HG02763 (cell line): ENCODE measurements at regions not wholly inside any gene's neighbourhood (a gene's known extent, or its start where the extent isn't known, plus 50 kb on each side); places are given as distances from the start of the nearest gene placed in this dataset.

ENCODE experiments used
- ATAC-seq: cut with Tn5 transposase; IDR thresholded peaks from one replicate; pipeline ENCODE4 v1.9.1; 2021; ENCODE audit warnings: mild to moderate bottlenecking, moderate library complexity; ENCODE audit not compliant: unreplicated experiment

GRCh38 chr2:220980966-220981675, 591.0 kb downstream of the EPHA4 start:
- no peak for ATAC-seq

DNA sequence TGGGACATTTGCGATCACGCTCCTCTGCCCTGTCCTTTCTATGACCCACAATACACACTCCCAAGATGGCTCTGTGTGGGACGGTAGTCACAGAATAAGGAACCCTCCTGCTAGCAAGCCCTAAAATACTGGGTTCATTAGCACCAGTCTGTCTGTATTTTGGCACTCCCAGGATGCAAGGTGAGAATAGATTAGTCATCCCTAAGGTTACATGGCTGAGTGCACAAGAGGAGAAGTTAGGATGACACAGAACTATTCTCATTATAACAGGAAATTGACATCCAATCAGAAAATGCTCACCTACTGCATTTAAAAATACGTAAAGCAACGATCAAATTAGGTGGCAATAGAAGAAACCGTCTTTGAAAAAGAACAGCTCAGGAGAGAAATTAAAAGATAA, 590.2 kb downstream of the EPHA4 start:
- no peak for ATAC-seq

DNA sequence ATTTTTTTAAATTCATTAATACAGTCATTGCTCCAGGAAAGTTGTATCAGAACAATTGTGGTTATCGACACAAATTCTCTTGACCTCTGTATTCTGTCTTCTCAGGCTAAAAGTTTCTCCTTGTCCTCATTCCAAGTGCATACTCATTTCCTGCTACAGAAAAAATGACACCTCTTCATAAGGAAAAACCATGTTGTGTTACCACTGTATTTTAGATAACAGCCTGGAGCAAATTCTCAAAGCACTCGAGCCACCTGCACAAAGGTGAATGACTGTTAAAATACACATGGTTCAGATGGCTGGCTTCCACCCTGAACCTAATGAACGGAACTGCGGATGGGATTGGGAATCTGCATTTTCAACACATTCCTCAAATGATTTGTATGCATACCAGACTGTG, 586.5 kb downstream of the EPHA4 start:
- no peak for ATAC-seq

DNA sequence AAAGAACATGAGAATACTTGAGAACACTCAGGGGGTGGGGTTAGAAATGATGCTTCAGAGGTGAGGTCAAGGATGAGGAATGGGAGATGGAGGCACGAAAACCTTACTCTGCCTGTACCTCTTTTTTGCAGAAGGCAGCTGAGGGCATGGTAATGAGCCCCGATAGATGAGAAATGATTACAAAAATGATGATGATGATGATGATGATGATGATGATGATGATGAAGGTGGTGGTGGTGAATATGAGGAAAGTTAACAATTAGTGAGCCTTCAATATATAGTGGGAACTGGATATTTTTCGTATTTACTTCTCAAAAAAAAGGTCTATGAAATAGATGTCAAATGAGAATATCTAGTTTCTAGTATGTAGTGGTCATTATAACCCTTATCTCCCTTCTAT, 584.3 kb downstream of the EPHA4 start:
- no peak for ATAC-seq

DNA sequence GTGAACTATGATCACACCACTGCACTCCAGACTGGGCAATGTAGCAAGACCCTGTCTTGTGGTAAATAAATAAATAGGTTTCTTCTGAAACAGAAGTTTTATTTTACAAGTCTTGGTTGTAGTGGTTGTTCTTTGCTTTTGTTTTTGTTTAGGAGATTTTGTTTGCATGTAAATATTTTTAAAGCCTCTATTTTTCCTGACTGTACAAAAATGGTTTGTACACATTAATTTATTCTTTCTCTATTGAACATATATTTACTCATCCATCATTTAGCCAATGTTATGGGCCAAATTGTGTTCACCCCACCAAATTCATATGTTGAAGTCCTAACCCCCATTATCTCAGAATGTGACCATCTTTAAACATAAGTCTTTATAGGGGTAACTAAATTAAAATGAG, 580.1 kb downstream of the EPHA4 start:
- ATAC-seq = no peak

DNA sequence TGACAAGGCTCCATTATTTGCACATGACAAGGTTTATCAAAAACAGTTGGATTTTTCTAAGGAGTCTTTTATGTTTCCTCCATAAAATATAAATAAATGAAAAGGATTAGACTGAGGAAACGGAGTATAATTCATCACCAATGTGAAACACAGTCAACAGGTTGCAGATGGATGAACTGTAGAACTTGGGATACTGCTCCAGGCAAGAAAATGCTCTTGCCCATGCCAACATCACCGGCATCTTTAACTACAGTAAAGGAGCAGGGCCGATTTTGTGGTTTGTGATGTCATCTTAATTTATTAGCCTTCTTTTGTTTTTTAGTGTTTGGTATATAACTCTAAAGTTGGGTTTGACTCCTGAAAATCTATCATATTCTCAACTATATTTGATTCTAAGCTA, 577.3 kb downstream of the EPHA4 start:
- no peak for ATAC-seq

DNA sequence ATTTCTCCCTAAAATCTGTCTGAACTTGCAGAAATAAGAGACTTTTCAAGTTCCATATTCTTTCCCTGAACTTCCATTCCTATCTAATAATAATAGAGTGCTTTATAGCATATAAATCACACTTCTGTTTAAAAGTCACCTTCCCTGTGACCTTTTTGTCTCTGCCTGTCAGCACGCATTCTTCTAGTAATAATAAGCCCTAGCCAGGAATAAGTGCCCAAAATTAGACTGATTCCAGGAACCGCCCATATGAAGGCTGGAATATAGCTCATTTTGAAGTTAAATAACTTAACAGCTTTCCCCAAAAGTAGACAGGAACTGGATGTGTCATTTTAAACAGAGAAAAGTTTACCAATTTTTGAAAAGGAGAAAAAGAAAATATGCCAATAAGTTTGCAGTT, 576.5 kb downstream of the EPHA4 start:
- no peak for ATAC-seq

- no peak for ATAC-seq
These were observed 573.9 kb downstream of the EPHA4 start for GRCh38 chr2:220998156-220998555.

DNA sequence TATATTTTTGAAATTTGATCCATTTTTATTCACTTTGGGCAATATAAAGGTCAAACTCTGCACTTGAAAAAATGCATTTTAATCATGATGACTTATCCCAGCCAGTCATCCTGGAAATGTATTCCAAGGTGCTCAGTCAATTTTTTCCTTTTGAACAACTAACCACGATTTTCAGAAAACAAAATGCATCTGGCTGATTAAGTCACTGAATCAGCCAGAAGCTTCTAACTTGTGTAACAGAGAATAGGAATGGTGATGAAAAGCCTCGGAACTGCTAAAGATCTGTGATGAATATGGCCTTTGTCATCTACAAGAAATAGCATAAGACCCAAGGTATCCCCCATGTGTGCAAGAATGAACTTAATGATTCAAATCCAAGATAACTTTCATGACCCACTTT, 572.7 kb downstream of the EPHA4 start:
- no peak for ATAC-seq

DNA sequence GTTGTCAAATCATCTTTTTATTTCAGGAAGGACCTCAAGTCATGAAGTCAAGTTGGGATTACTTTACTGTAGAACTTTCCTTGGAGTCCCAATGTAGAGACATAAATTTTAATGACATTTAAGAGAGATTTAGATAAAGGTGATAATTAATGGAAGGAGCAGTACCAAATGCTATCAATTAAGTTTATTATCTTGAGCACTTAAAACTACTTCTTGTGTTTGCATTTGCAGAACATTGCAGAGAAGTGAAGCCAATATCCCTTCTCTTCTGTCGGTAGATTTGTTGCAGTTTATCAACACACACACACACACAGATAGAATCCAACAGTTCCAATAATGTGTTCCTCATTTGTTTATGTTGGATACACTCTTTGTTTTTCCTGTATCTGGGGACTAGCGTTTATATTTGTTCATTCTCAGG, 570.7 kb downstream of the EPHA4 start:
- no peak for ATAC-seq

DNA sequence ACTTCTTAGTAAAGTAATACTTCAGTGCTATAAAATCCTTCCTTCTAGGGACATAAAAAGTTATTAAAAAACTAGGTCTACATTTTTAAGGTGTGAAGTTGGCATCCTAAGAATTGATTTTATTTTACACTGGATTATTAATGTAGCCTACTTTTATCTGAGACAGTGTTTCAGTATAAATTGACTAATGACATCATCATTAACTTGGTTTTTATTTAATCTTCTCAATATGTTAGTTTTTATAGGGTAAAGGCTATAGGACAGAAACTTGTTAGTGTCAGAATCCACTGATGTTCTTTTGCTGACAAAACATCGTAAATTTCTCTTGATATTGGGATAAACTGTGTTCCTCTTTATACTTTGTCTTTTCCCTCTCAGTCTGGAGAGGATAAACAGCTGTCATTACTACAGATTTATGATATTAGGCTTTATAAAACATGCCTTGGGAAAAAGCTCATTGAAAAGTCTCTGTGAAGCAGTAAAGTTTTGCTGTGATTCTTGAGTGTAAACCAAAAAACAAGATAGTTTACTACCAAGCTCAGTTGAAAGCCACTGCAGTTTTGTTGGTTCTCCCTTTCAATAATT, 569.9 kb downstream of the EPHA4 start:
- ATAC-seq = no peak

DNA sequence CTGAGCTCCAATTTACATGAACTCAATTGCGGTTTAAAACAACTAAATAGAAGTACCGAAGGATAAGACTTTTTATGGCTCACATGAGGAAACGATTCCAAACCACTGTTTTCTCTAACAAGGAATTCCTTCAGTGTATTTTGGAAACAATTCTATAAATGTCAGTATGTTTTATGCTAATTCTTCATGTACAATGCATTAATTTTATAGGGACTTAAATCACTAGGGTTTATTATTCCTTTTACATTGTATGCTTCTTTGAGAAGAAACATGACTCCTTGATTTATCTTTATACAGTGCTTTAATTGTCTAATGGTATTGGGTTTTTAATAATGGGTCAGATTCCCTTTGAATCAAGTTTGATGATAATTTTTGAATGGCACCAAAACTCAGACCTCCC, 566.8 kb downstream of the EPHA4 start:
- no peak for ATAC-seq

- no peak for ATAC-seq
These were observed 566.0 kb downstream of the EPHA4 start for GRCh38 chr2:221006084-221006483.

DNA sequence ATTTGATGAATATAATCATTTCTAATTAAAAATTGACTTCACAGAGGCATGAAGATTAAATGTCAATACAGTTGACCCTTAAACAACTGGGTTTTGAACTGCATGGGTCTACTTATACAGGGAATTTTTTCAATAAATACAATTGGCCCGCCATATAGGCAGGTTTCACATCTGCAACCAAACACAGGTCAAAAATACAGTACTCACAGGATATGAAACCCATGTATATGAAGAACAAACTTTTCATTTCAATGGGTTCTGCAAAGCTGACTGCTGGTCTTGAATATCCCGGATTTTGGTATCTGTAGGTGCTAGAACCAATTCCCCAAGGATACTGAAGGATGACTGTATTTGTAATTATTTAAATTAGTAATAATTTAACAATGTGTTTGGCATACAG, 555.6 kb downstream of the EPHA4 start:
- no peak for ATAC-seq

DNA sequence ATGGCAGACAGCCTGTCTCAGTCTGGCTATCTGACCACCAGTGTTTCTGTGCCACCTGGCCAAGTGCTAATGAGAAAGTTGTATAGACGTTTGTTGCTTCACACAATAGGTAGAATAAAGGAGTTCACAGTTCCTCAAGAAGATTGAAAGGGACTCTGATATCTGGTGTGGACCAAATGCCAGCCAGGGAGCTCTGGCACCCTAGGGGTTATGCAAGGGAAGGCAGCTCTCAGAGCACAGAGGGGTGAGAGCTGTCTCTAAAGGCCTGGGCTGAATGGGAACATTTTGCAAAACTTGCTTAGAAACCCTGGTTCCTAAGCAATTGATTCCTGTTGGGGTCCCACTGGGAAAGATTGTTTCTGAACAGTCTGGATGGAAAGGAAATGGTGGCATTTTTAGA, 553.8 kb downstream of the EPHA4 start:
- no peak for ATAC-seq

GRCh38 chr2:221019668-221020067, 552.4 kb downstream of the EPHA4 start:
- no peak for ATAC-seq

DNA sequence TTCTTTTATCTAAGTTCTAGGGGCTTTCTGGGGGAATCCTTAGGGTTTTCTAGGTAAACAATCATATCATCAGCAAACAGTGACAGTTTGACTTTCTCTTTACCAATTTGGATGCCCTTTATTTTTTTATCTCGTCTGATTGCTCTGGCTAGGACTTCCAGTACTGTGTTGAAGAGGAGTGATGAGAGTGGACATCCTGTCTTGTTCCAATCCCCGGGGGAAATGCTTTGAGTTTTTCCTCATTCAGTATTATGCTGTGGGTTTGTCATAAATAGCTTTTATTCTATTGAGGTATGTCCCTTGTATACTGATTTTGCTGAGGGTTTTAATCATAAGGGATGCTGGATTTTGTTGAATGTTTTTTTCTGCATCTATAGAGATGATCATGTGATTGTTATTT, 549.5 kb downstream of the EPHA4 start:
- no peak for ATAC-seq

DNA sequence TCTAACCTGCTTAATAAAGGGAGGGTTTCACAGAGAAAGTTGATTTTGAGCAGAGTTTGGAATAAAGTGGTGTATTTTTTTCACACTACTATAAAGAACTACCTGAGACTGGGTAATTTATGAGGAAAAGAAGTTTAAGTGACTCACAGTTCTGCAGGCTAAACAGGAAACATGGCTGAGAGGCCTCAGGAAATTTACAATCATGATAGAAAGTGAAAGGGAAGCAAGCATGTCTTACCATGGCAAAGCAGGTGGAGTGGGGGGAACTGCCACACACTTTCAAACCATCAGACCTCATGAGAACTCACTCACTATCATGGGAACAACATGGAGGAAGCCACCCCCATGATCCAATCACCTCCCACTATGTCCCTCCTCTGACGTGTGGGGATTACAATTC, 546.7 kb downstream of the EPHA4 start:
- no peak for ATAC-seq

DNA sequence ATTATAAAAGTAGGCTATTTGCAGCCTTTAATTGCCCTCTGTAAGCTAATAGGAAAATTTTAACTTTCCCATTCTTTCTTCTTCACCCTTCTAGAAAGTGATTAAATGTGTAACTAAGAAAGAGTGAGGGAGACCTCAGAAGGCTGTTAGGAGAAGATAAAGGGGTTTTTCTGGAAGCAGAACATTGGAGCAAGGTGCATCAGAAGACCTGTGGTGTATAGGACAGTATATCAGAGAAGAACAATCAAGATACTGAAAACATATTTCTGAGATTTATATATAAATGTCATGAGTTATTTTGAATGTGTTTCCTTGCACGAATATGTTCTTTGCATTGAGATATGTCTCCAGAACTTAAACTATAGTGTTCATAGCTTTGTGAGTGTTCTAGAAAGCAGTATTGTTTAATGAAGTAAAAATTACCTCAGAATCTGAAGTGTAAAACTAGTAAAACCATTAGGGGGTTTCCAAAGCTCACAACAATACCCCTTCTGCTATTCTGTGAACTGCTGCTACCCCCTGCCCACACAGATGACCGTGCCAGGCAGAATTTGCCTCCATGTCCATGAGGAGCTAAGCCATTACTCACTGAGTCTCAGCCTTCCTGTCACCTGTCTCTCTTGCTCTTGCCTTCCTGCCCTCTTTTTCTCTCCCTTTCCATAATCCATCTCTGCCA, 537.9 kb downstream of the EPHA4 start:
- ATAC-seq = no peak

DNA sequence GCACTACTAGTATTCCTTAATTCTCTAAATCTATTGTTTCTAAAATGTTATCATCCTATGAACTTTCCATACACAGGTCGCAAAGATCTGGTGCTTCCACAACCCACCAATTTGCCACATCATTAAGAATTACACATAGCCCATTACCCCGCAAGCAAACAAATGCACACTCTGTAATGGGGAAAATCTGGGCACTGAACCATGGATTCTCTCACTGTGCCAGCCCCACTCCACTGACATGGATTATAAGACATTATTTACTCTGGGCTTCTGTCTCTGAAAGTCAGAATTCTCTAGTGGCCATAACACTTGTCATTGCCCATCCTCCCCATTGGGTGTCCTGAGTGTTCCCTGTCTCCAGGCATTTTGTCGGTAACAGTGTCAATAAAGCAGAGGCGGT, 537.1 kb downstream of the EPHA4 start:
- ATAC-seq = no peak

- no peak for ATAC-seq
These were observed 529.2 kb downstream of the EPHA4 start for GRCh38 chr2:221042926-221043325.

DNA sequence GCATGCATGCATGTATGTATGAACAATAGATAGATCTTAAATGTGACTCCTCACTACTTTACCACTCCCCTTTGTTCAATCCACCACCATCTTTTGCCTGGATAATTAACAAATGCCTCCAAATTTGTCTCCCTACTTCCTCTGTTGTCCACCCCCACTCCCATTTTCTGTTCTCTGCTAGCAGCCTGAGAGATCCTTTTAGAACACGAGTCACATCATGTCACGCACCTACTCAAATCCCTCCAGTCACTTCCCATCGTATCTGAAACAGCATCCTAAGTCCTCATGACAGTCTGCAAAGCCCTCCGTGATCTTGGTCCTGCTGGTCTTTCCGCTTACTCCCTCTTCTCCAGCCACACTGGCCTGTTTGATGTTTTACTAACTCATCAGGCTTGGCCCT, 527.3 kb downstream of the EPHA4 start:
- ATAC-seq = no peak
